ENCODE measurements at regions not wholly inside any gene's neighbourhood (a gene's known extent, or its start where the extent isn't known, plus 50 kb on each side); places are given as distances from the start of the nearest gene placed in this dataset.

DNA sequence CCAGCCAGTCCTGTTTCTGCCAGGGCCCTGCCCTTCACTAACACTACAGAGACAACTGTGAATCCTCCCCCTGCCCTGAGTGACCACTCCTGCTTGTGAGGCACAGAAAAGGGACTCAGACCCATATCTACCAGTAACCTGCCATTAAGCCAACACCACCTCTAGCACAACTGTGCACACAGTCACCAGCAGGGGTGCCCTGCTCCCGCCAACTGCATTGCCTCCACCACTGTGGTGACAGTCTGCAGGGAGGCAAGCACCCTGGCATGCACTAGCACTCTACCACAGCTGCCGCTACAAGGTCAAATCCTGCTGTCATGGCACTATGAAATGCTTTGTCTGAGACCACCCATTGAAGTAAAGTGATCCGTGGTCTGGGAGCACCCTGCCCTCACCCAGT is 1028.5 kb upstream of the CDH9 start:
- H3K27ac ChIP-seq = no peak overlapping the region
- no peak overlapping the region for H3K4me3 ChIP-seq

DNA sequence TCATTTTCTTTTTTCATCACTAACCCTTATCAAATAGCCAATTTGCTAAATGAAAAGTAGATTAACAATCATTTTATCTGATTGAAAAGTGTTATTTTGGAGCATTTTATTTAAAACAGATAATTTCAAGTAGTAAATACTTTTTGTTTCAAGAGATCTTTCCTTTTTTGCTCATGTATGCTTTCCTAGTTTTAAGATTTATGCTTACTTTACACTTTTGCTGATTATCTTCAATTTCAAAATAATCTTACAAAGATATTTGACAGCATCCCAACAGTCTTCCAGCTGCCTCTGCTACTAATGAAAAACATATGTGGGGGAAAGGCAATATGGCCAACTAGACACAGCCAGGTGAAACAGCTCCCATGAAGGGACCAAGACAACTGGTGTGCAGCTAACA is 1027.3 kb upstream of the CDH9 start:
- Histone ChIP-seq H3K4me3 (no peak overlapping the region), H3K27ac (no peak overlapping the region)

DNA sequence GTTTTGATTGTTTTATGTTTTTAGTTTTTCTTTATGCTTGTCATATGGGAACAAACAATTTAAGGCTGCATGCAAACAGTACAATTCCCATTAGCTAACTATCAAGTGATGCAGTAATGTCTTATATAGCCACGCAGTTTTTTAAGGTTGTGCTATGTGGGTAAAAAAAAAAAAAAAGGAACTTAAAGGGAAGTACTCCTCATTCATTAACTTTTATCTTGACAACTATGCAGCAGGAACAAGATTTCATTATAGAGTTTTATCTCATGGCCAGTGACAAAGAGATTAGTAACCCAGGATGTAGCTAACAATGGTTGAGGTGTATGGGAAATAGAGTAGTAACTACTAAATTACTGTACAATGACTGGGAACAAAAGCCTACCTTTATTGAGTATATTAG is 1008.2 kb upstream of the CDH9 start:
- H3K4me3 ChIP-seq = no peak overlapping the region
- H3K27ac ChIP-seq = no peak overlapping the region

DNA sequence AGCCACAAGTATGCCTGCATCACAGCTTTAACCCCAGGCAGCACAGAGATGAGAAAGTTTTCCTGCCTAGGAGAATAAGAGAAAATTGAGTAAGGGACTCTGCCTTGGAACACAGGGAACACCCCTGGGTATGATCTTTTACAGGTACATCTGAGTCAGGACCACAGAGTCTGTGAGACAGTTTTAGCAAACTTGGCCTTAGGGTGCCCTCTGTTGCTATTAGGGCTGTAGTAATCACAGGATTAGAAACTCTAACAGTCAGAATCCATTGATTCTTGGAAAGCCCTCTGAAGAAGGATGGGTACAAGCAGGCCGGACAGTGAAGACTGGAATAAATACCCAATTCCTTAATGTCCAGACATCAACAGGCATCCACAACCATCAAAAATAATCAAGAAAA is 989.5 kb upstream of the CDH9 start:
- Histone ChIP-seq H3K27ac (no peak overlapping the region), H3K4me3 (no peak overlapping the region)

DNA sequence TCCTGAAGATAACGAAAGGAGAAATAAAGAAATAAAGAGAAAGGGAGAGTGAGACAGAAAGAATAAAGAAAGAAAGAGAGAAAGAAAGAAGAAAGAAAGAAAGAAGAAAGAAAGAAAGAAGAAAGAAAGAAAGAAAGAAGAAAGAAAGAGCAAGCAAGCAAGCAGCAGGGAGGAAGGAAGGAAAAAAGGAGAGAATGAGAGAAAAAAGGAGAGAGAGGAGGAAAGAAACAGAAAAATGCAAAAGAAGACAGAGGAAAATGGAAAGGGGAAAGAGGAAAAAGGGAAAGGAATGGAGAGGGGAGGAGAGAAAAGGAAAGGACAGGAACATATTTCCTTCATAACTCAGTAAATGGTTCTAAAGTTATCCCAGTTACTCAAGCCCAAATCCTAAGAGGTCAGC is 978.8 kb upstream of the CDH9 start:
- no peak overlapping the region for H3K27ac ChIP-seq
- no peak overlapping the region for H3K4me3 ChIP-seq

DNA sequence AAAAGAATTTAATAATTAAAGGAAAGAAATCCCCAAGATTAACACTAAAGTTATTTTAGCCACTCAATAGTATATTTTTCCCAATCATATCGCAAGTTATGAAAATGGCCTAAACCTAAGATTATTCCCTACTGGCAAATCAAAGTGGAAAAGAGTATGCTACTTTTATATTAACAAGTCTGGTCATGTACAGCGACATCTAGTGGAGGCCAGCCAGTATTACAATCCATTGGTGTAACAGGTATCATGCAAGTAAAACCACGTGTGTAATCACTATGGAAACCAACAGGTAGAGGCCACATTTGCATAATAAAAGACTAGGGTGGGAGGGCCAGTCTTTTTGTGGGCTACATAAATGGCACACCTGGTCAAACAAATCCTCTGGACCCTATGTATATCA is 976.4 kb upstream of the CDH9 start:
- Histone ChIP-seq H3K4me3 (no peak overlapping the region), H3K27ac (no peak overlapping the region)

DNA sequence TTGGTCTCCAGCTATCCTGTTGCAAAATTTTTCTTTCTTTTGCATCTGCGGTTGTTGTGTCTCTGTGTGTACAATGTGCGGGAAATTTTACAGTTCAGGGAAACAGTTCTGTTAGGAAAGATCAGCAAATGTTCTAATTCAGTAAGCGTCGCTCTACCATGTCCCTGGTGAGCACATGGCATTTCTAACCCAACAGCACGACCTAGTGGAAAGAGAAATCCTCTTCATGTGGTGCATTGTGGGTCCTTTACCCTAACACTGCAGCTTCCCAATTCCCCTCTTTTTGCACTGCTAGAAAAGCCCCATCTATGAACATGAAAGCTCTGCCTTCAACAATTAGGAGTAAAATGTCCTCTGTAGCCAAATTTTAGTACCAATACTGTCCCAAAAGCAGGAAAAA is 974.2 kb upstream of the CDH9 start:
- Histone ChIP-seq H3K4me3 (no peak overlapping the region), H3K27ac (no peak overlapping the region)

DNA sequence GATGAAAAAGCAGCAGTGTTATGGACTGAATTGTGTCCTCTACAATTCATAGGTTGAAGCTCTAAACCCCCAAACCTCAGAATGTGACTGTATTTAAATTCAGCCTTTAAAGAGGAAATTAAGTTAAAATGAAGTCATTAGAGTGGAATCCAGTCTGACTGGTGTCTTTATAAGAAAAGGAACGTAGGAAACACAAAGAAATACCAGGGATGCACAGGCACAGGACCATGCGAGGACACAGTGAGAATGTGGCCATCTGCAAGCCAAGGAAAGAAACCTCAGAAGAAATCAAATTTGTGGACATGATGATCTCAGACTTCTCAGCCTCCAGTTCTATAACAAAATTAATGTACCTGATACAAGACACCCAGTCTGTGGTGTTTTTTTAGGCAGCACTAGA is 971.2 kb upstream of the CDH9 start:
- Histone ChIP-seq H3K27ac (no peak overlapping the region), H3K4me3 (no peak overlapping the region)

DNA sequence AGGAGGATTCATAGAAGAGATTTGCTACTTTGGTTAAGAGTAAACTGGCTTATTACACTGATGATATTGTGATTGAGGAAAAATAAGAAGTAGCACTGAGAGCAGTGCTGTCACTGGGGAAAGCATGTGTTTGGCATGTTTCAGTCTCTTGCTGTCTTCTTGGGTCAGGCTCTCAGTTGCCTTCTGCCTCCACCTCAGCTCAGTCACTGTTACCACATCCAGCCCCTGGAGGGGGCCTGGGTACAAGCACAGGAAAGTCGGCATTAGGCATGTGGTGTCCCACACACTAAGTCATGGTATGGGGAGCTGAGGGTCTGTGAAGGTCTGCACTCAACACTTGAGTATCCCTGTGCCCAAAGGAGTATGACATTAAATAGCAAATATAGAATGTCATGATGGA is 958.3 kb upstream of the CDH9 start:
- Histone ChIP-seq H3K4me3 (no peak overlapping the region), H3K27ac (no peak overlapping the region)

DNA sequence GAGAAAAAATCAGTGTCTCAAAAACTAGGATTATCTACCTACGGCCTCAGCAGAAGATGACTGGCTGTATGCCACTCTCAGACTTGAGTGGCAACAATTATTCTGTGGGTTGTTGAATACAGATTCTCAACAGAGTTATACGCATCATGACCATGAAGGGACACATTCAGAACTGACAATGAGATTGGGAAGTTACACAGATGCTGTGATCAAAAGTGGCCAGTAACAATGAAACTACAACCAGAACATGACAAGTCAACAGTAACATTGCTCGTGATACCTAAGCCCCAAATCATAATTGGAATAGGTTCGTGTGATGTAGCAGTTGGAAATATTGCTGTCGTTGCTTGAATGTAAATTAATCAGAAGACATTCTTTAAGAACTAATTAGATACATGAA is 957.5 kb upstream of the CDH9 start:
- H3K4me3 ChIP-seq = no peak overlapping the region
- H3K27ac ChIP-seq = no peak overlapping the region

DNA sequence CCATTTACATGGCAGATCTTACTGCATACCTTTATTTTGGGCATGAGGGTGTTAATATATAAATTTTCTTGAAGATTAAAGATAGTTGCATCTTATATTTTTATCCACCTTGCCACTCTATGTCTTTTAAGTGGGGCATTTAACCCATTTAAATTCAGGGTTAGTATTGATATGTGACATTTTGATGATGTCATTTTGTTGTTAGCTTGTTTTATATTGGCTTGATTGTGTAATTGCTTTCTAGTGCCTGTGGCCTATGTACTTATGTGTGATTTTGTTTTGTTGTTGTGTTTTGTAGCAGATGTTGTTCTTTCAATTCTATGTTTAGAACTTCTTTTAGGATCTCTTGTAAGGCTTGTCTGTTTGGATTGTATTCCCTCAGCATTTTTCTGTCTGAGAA is 939.9 kb upstream of the CDH9 start:
- Histone ChIP-seq H3K4me3 (no peak overlapping the region), H3K27ac (no peak overlapping the region)

DNA sequence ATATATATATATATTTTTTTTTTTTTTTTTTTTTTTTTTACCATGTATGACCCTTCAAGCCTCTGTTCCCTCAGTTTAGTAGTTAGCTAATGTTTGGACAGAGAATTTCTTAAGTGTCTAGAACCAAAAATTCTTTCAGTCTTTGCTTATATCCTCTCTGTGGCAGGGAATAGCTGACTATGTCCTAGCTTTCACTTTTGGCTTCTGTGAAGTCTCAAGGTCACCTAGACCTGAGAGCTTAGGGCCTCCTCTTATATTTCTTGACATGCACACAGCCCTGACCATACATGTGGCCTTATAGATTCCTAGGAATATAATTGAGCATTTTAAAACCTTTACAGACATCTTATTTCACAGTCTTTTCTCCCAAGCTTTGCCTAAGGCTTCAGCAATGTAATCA is 930.8 kb upstream of the CDH9 start:
- no peak overlapping the region for H3K4me3 ChIP-seq
- no peak overlapping the region for H3K27ac ChIP-seq

DNA sequence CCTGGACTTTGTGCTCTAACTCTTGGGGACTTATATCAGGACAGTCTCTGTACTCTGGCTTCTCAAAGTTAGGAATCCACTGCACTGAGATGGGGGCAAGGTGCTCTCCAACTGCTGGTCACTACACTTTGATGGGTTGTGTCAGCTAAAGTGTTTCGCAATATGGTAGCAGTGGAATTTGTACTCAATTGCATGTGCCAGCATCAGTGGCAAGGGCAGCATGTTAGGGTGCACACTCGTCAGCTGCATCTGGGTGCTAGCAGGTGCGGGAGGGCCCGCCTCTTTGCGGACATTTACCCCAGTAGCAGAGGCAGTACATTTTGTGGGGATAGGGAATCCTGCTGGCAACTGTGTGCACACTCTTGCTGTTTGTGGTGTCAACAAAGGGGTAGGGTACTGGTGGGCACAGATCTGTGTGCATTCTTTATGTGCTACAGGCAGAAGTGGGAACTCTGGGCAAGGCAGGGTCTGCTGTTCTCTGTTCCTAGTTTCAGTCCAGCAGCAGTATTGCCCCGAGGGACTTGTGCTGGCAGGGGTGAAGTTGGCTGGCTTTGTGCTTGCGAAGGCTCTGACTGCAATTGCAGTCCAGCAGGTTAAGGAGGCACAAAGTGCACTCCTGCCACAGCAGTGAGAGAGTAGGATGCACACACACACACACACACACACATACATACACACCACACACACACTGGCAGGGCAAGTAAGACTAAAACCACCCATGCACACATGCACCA is 924.8 kb upstream of the CDH9 start:
- Histone ChIP-seq H3K4me3 (no peak overlapping the region), H3K27ac (no peak overlapping the region)

DNA sequence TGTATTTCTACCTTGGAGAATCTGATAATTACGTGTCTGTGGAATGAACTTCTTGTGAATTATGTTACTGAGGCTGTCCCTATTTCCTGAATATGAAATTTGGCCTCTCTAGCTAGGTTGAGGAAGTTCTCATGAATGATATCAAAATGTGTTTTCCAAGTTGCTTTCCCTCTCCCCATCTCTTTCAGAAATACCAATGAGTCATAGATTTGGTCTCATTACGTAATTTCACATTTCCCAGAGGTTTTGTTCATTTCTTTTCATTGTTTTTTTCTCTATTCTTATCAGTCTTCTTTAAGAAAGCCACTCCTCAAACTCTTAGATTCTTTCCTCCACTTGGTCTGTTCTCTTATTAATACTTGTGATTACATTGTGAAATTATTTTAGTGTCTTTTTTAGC is 923.8 kb upstream of the CDH9 start:
- no peak overlapping the region for H3K27ac ChIP-seq
- no peak overlapping the region for H3K4me3 ChIP-seq

DNA sequence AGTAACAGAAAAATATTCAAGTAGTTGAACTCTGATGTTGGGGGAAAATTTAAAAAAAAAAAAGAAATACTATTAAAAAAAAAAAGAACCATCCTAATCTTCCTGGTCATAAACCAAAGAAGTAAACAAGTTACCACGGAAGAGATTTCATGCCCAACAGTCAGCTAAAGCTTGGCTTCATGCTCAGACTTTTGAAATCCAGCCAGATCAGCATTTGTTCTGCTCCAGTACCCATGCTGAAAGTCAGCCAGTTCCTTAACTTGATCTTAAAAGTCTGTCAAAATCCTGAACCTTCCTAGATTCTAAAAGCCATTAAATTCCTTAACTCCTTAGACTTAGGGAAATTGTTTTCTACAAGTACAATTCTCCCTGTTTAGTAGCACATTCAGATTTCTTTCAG is 908.7 kb upstream of the CDH9 start:
- no peak overlapping the region for H3K4me3 ChIP-seq
- no peak overlapping the region for H3K27ac ChIP-seq

DNA sequence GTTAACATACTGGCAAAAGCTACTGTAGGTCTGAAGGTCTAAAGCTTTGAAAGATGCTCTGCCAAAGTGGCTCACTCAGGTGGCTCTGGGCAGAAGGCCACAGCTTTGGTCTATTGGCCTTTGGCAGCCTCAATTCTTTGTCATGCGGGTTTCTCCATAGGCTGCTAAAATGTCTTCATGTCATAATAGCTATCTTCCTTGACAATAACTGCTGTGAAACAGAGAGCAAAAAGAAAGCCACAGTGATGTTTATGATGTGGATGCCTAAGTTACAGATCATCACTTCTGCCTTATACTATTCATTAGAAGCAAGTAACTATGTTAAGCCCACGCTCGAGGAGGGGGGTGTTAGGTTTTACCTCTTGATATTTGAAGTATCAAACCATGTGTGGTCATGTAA is 906.1 kb upstream of the CDH9 start:
- H3K27ac ChIP-seq = no peak overlapping the region
- H3K4me3 ChIP-seq = no peak overlapping the region

DNA sequence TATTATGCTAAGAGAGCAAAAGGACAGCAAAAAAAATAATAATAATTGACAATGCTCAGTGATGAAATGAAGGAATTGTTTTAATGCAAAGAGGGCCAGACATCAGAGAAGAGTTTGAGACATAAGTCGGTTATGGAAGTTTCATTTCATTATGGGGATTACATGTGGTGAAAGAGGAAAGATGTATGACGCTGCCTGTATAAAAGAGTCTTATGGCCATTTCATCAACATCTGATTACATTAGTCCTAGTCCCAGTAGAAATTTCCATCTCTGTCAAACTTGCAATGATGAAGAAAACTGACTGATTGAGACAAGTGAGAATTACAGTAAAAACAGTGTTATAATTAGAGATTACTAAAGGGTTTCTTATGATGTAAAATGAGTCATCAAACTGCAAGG is 900.6 kb upstream of the CDH9 start:
- no peak overlapping the region for H3K4me3 ChIP-seq
- no peak overlapping the region for H3K27ac ChIP-seq

DNA sequence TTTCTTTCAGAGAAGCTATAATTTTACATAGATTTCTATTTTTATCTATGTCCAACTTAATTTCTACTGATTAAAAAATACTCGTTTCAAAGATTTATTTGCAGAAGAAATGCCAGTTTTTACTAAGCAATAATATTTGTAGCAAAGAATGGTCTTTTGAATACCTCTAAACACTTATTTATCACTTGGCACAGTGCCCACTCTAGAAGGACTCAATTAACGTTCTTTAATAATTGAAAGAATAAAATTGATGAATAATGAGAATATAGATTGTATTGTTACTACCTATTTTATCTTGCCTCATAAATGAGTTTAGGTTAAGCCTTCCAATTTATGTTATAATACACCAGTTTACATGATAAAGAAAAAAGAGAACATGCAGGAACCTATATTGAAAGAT is 889.7 kb upstream of the CDH9 start:
- no peak overlapping the region for H3K4me3 ChIP-seq

DNA sequence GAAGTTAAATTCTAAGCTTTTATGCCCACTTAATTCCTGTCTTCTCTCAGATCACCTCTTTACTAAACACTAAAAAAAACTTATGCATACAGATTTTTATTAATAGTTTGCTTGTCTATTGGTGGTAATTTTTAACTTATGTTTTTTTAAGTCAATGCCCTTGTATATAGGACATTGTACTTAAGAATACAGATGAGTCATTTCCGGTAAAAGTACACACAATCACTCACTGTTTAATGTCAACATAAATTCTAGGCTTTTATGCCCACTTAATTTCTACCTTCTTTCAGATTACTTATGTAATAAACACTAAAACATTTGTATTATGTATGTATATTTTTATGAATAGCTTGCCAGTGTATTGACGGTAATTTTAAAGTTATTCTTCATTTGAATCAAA is 872.8 kb upstream of the CDH9 start:
- no peak overlapping the region for H3K27ac ChIP-seq
- no peak overlapping the region for H3K4me3 ChIP-seq

More for the DNA sequence above, 889.7 kb upstream of the CDH9 start:
- no peak overlapping the region for H3K27ac ChIP-seq

DNA sequence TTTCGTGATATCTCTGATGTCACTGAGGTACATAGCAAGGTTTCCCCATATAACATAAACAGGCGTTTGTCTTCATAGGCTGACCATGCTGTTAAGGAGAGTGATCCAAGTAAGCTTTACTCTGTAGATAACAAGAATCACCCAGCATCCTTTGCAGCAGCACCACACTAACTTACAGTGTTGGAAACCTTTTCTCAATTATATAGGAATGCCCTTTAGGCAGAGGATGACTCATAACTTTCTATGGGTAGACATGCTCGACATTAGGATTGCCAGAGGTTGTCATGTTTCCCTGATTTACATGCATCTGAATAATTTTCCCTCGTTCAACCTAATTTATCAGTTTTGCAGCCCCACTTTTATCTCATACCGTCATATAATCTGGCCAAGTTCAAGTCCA is 870.0 kb upstream of the CDH9 start:
- no peak overlapping the region for H3K27ac ChIP-seq
- H3K4me3 ChIP-seq = no peak overlapping the region

DNA sequence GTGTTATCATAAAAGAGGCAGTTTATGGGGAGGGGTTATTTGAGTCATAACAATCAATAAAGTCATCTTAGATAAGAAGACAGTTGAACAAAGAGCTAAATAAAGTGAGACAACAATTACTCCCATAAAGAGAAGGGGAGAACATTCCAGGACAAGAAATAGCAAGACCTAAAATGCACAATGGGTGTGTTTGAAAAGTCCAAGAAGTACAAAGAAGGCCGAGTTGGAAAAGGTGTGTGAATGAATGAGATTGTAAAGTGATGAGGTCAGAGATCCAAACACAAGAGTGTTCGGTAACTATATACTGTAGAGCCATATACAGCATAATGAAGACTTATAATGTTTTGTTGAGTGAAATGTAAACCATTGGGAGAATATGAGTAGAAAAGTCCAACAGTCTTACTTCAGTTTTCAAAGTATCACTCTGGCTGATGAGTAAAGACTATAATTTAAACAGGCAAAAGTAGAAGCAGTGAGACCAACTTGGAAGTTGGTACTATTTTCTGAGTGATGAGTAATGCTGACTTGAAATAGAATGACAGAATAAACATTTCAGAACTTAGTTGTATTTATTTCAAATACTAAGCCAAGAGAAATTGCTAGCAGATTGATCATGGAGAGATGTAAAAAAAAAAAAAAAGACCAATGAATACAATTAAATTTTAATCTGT is 868.7 kb upstream of the CDH9 start:
- no peak overlapping the region for H3K4me3 ChIP-seq

DNA sequence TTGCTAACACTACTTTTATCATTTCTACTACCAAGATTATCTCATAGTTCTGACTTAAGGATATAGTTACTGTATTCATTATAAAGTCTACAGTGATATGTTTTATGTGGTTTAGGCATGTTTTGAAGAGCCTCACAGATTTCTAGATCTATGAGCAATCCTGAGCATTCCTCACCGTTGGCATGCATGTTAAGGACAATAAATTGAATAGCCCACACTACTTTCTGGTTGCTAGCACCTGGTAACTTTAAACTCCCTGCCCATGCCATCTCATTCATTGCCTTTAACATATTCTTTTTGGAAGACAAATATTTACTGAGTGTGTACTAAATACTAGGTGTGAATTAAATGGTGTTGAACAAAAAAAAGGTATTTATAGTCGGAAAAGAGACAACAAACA is 868.1 kb upstream of the CDH9 start:
- H3K27ac ChIP-seq = no peak overlapping the region
- H3K4me3 ChIP-seq = no peak overlapping the region

More for the DNA sequence above, 868.7 kb upstream of the CDH9 start:
- no peak overlapping the region for H3K27ac ChIP-seq

Measured in skin epidermis (tissue), 12 donors.